ENCODE measurements at regions not wholly inside any gene's neighbourhood (a gene's known extent, or its start where the extent isn't known, plus 50 kb on each side); places are given as distances from the start of the nearest gene placed in this dataset.
"Not testable (repeated sequence)": the region's sequence is repeated elsewhere in the genome, so short reads cannot be mapped to it uniquely, and the experiment has no call there.

DNA sequence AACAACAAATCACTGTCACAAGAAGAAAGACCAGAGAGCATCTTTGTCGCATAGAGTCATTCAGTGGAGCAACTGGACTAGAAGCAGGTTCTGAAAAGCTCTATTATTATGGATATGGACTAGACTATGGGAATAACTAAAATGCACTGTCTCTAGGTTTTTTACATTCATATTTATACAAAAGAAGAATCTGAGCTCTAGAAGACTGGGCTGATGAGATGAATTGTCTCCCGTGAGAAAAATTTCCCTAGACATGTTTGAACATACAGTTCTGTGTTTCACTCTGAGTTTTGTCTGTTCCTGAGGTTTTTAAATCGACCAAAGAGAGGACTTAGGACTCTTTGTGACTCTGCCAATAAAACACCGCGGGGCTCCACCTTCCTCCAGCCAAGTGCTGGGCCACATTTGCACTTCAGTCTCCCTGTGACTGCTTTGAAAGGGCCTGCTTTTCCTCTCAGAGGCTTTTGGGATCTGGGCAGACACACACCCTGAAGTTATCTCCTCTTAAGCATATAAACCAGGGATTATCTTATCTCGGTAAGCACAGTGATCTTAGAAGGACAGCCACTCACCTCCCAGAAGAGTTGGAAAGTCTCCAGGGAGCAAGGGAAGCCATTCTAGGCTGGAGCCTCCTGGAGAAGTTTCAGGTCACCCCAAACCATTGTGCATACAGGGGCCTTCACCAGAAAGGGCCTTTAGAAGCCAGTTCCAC, 101.0 kb upstream of the JCAD start:
- Histone ChIP-seq H3K4me3 (no peak overlapping the region), H3K27me3 (no peaks in the 10 kb centered on the region), H3K36me3 (no peaks in the 10 kb centered on the region), H3K9me3 (no peaks in the 10 kb centered on the region), H3K4me1 (no peaks in the 10 kb centered on the region), H3K27ac (no peak overlapping the region)
- no peak for DNase-seq (ENCODE audit: low spot score in 2 of 2)
- 45 to 51% methylated on average over 6 of the region's 6 CpGs for WGBS, 2 donors
- TF ChIP-seq, protein P1, sequence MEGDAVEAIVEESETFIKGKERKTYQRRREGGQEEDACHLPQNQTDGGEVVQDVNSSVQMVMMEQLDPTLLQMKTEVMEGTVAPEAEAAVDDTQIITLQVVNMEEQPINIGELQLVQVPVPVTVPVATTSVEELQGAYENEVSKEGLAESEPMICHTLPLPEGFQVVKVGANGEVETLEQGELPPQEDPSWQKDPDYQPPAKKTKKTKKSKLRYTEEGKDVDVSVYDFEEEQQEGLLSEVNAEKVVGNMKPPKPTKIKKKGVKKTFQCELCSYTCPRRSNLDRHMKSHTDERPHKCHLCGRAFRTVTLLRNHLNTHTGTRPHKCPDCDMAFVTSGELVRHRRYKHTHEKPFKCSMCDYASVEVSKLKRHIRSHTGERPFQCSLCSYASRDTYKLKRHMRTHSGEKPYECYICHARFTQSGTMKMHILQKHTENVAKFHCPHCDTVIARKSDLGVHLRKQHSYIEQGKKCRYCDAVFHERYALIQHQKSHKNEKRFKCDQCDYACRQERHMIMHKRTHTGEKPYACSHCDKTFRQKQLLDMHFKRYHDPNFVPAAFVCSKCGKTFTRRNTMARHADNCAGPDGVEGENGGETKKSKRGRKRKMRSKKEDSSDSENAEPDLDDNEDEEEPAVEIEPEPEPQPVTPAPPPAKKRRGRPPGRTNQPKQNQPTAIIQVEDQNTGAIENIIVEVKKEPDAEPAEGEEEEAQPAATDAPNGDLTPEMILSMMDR (IDR thresholded peaks at IDR 0.05): no peak
- TF ChIP-seq POLR2A (IDR thresholded peaks at IDR 0.05): no peak
- no peak for TF ChIP-seq EP300 (IDR thresholded peaks at IDR 0.05)

DNA sequence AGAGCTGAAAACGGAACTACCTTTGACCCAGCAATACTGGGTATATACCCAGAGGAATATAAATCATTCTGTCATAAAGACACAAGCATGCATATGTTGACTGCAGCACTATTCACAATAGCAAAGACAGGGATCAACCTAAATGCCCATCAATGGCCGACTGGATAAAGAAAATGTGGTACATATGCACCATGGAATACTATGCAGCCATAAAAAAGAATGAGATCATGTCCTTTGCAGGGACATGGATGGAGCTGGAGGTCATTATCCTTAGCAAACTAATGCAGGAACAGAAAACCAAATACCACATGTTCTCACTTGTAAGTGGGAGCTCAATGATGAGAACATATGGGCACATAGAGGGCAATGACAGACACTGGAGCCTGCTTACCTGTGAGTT, 100.2 kb upstream of the JCAD start:
- not testable (repeated sequence) for DNase-seq (ENCODE audit: low spot score in 2 of 2); H3K27ac ChIP-seq; H3K9me3 ChIP-seq; H3K4me3 ChIP-seq; H3K4me1 ChIP-seq; H3K27me3 ChIP-seq; H3K36me3 ChIP-seq
- WGBS, 2 donors: 85 to 86% methylated on average over 2 of the region's 2 CpGs

DNA sequence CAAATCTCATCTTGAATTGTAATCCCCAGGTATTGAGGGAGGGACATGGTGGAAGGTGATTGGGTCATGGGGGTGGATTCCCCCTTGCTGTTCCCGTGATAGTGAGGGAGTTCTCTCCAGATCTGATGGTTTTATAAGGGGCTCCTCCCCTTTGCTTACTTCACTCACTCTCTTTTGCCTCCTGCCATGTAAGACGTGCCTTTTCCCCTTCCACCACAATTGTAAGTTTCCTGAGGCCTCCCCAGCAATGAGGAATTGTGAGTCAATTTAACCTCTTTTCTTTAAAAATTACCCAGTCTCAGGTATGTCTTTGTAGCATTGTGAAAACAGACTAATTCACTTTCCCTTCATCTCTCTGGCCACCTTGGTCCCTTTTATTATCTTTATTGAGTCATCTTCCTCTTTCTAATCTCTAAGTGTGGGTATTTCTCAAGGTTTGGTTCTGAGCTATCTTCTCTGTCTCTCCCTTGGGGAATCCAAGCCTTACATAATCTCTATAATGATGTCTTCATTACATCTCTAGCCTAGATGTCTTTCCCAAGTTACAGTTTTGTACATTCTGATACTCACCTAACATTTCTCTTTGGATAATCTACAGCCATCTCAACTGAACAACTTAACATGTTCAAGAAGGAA, 99.1 kb upstream of the JCAD start:
- no peak for DNase-seq (ENCODE audit: low spot score in 2 of 2)
- no peaks in the 10 kb centered on the region for H3K27me3 ChIP-seq
- no peaks in the 10 kb centered on the region for H3K4me1 ChIP-seq
- 51 to 61% methylated on average over 2 of the region's 2 CpGs for WGBS, 2 donors
- TF ChIP-seq POLR2A (IDR thresholded peaks at IDR 0.05) (no peak), EP300 (IDR thresholded peaks at IDR 0.05) (no peak)
- TF ChIP-seq, protein P1 (IDR thresholded peaks at IDR 0.05): no peak
- no peak overlapping the region for H3K4me3 ChIP-seq
- H3K27ac ChIP-seq: no peak overlapping the region
- H3K36me3 ChIP-seq: no peaks in the 10 kb centered on the region
- no peaks in the 10 kb centered on the region for H3K9me3 ChIP-seq

DNA sequence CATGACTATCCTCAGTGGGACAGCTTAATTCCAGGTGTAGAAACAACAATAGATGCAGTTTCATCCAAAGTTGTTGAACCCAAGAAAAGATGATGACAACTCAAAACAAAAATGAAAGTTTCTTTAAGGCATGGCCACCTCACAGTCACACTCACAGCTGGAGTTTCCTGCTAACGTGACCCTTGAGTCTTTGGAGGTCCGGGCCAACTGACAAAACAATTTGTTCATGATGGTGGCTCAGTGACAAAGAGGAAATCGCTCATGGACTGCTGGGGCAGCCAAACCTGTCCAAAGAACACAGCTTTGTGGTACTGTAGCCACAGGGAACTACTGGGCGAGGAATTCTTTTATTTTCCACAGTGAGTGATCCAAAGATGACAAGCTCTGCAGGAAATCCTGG, 96.0 kb upstream of the JCAD start:
- DNase-seq (ENCODE audit: low spot score in 2 of 2): no peak
- H3K36me3 ChIP-seq: no peaks in the 10 kb centered on the region
- no peaks in the 10 kb centered on the region for H3K27me3 ChIP-seq
- peaks cover 0 to 9% (median 0%) of the 10 kb centered on the region in 4 donors for H3K9me3 ChIP-seq
- 48 to 49% methylated on average over 4 of the region's 4 CpGs for WGBS, 2 donors
- H3K4me1 ChIP-seq: no peaks in the 10 kb centered on the region
- no peak overlapping the region for H3K4me3 ChIP-seq
- TF ChIP-seq, protein P1 (IDR thresholded peaks at IDR 0.05): no peak
- TF ChIP-seq POLR2A (IDR thresholded peaks at IDR 0.05) (no peak), EP300 (IDR thresholded peaks at IDR 0.05) (no peak)
- H3K27ac ChIP-seq: no peak overlapping the region

DNA sequence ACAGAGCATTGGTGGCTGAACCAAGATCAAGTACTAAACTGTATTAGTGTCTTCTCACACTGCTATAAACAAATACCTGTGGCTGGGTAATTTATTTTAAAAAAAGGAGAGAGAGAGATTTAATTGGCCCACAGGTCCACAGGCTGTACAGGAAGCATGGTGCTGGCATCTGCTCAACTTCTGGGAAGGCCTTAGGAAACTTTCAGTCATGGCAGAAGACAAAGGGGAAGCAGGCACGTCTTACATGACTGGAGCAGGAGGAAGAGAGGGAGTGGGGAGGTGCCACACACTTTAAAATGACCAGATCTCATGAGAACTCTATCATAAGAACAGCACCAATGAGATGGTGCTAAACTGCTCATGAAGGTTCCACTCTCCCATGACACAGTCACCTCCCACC, 95.2 kb upstream of the JCAD start:
- H3K9me3 ChIP-seq: peaks cover 0 to 9% (median 0%) of the 10 kb centered on the region in 4 donors
- no peak overlapping the region for H3K27ac ChIP-seq
- WGBS, 2 donors: 62 to 68% methylated on average over 1 of the region's 1 CpG
- TF ChIP-seq EP300 (IDR thresholded peaks at IDR 0.05) (no peak), POLR2A (IDR thresholded peaks at IDR 0.05) (no peak)
- TF ChIP-seq, protein P1 (IDR thresholded peaks at IDR 0.05): no peak
- H3K4me1 ChIP-seq: no peaks in the 10 kb centered on the region
- DNase-seq (ENCODE audit: low spot score in 2 of 2): no peak
- H3K36me3 ChIP-seq: no peaks in the 10 kb centered on the region
- H3K27me3 ChIP-seq: no peaks in the 10 kb centered on the region
- H3K4me3 ChIP-seq: no peak overlapping the region
